Naive thymus-derived CD8-positive, alpha-beta T cell (primary cell): ENCODE measurements at regions not wholly inside any gene's neighbourhood (a gene's known extent, or its start where the extent isn't known, plus 50 kb on each side); places are given as distances from the start of the nearest gene placed in this dataset.
"Not testable (repeated sequence)": the region's sequence is repeated elsewhere in the genome, so short reads cannot be mapped to it uniquely, and the experiment has no call there.

Source experiments
- ATAC-seq, 2 donors: fragments of 150-1000 bp; cut with Tn5 transposase in 1 of 2; sonication (Bioruptor Pico), chemical (Tn5 transposase) in 1 of 2; 1 replicate in 1 of 2; 2 replicates in 1 of 2; pipeline ENCODE4 v1.10.0; 2021; ENCODE audit warnings: mild to moderate bottlenecking in 2 of 2, moderate library complexity in 2 of 2
- POLR2A ChIA-PET: fragments of 350-600 bp; sonication (Branson Sonifier 250); formaldehyde crosslinking; loops from one replicate; lab custom pipeline; 2021; ENCODE audit warnings: antibody characterized with exemption; lab: Charles Lee
- DNase-seq, 10 donors: peaks; one replicate each; pipeline versions ENCODE4 v3.0.0 to v3.0.0-alpha.2; 2020 to 2022
- H3K27ac Mint-ChIP-seq, 10 donors: one replicate each; pipeline ENCODE4 v1.8.0; 2020 to 2022; ENCODE audit warnings: mild to moderate bottlenecking in 10 of 10, mixed read lengths in 10 of 10, moderate library complexity in 4 of 10, inconsistent platforms in 1 of 10
- H3K27me3 Mint-ChIP-seq, 5 donors: one replicate each; pipeline ENCODE4 v1.8.0; 2021 to 2022; ENCODE audit warnings: mixed read lengths in 5 of 5
- H3K36me3 Mint-ChIP-seq, 3 donors: one replicate each; pipeline ENCODE4 v1.8.0; 2020 to 2022; ENCODE audit warnings: mixed read lengths in 3 of 3, mild to moderate bottlenecking in 2 of 3, inconsistent platforms in 1 of 3
- H3K4me1 Mint-ChIP-seq, 4 donors: one replicate each; pipeline ENCODE4 v1.8.0; 2021 to 2022; ENCODE audit warnings: mixed read lengths in 4 of 4
- H3K4me3 Mint-ChIP-seq, 10 donors: one replicate each; pipeline ENCODE4 v1.8.0; 2020 to 2022; ENCODE audit warnings: mild to moderate bottlenecking in 10 of 10, mixed read lengths in 10 of 10, moderate library complexity in 6 of 10, inconsistent platforms in 1 of 10
- H3K9me3 Mint-ChIP-seq, 9 donors: one replicate each; pipeline ENCODE4 v1.8.0; 2020 to 2022; ENCODE audit warnings: mixed read lengths in 9 of 9, mild to moderate bottlenecking in 3 of 9, inconsistent platforms in 1 of 9, moderate library complexity in 1 of 9

DNA sequence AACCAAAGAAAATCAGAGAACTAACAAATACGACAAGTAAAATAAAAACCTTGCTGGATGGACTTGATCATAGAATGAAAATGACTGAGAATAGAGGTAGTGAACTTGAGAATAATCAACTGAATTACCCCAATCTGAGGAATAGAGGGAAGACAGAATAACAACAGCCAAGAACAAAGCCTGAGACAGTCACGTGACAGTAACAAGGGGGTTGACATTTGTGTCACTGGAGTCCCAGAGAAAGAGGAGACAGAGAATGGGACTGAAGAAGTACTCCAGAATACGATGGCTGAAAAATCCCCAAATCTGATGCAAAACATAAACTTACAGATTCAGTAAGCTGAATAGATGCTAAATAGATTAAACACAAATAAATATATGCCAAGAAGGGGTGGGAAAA is 248.5 kb upstream of the HDAC4 start:
- POLR2A ChIA-PET = no interaction called here
- no peak overlapping the region for H3K4me3 Mint-ChIP-seq

DNA sequence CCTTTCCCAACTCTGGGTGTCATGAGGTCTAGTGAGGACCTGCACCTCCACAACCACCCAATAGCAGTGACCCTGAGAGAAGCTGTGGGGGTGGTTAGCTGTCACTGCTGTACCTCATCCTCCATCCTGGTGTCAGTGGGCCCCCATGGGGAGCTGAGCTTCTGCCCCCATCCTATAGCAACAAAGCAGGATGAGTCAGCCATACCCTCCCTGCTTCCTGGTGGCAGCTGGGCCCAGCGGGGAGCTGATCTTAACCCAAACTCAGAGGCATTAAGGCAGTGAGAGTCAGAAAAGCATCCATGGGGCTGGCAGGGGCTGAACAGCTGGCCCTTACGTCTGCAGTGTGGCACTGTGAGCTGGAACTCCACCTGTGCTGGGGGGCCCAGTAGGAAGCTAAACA is 247.8 kb upstream of the HDAC4 start:
- Mint-ChIP-seq H3K9me3 (peaks cover 0 to 17% (median 6%) of the 10 kb centered on the region in 9 donors), H3K27me3 (peaks cover 0 to 17% (median 5%) of the 10 kb centered on the region in 5 donors), H3K36me3 (peaks cover 0 to 6% (median 0%) of the 10 kb centered on the region in 3 donors), H3K4me3 (no peak overlapping the region), H3K27ac (peak overlapping the region in 1 of 10 donors; percentile 41), H3K4me1 (peaks cover 0 to 3% (median under 1%) of the 10 kb centered on the region in 4 donors)
- ATAC-seq (no peak), DNase-seq (no peak)
- POLR2A ChIA-PET = no interaction called here

More for the DNA sequence above, 248.5 kb upstream of the HDAC4 start:
- H3K36me3 Mint-ChIP-seq = peaks cover 0 to 6% (median 0%) of the 10 kb centered on the region in 3 donors
- peaks cover 0 to 17% (median 5%) of the 10 kb centered on the region in 5 donors for H3K27me3 Mint-ChIP-seq
- peaks cover 0 to 3% (median under 1%) of the 10 kb centered on the region in 4 donors for H3K4me1 Mint-ChIP-seq
- ATAC-seq = no peak
- H3K9me3 Mint-ChIP-seq = peaks cover 0 to 17% (median 6%) of the 10 kb centered on the region in 9 donors
- no peak for DNase-seq
- H3K27ac Mint-ChIP-seq = no peak overlapping the region

GRCh38 chr2:239647052-239647819 is 246.4 kb upstream of the HDAC4 start:
- H3K27ac Mint-ChIP-seq = peak overlapping the region in 1 of 10 donors; percentile 7
- H3K4me3 Mint-ChIP-seq = no peak overlapping the region
- H3K27me3 Mint-ChIP-seq = peaks cover 0 to 17% (median 5%) of the 10 kb centered on the region in 5 donors
- H3K36me3 Mint-ChIP-seq = peaks cover 0 to 6% (median 0%) of the 10 kb centered on the region in 3 donors
- H3K4me1 Mint-ChIP-seq = peaks cover 0 to 3% (median under 1%) of the 10 kb centered on the region in 4 donors
- POLR2A ChIA-PET = no interaction called here
- H3K9me3 Mint-ChIP-seq = peaks cover 0 to 17% (median 6%) of the 10 kb centered on the region in 9 donors
- ATAC-seq (no peak), DNase-seq (no peak)

GRCh38 chr2:239646184-239646583 is 245.4 kb upstream of the HDAC4 start:
- ATAC-seq (no peak), DNase-seq (no peak)
- Mint-ChIP-seq H3K9me3 (peaks cover 0 to 17% (median 6%) of the 10 kb centered on the region in 9 donors), H3K4me1 (peaks cover 0 to 3% (median under 1%) of the 10 kb centered on the region in 4 donors), H3K4me3 (no peak overlapping the region), H3K27ac (no peak overlapping the region), H3K36me3 (peaks cover 0 to 6% (median 0%) of the 10 kb centered on the region in 3 donors), H3K27me3 (peaks cover 0 to 17% (median 5%) of the 10 kb centered on the region in 5 donors)
- POLR2A ChIA-PET = no interaction called here

DNA sequence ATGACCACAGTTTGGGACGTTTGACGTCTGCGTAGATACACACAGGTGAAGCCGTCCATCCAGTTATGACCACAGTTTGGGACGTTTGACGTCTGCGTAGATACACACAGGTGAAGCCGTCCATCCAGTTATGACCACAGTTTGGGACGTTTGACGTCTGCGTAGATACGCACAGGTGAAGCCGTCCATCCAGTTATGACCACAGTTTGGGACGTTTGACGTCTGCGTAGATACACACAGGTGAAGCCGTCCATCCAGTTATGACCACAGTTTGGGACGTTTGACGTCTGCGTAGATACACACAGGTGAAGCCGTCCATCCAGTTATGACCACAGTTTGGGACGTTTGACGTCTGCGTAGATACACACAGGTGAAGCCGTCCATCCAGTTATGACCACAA is 243.8 kb upstream of the HDAC4 start:
- POLR2A ChIA-PET, DNase-seq, H3K4me3 Mint-ChIP-seq, ATAC-seq, H3K36me3 Mint-ChIP-seq, H3K4me1 Mint-ChIP-seq, H3K27ac Mint-ChIP-seq: not testable (repeated sequence)
- peaks cover 0 to 16% (median 6%) of the 10 kb centered on the region in 9 donors for H3K9me3 Mint-ChIP-seq
- peaks cover 0 to 17% (median 5%) of the 10 kb centered on the region in 5 donors for H3K27me3 Mint-ChIP-seq

DNA sequence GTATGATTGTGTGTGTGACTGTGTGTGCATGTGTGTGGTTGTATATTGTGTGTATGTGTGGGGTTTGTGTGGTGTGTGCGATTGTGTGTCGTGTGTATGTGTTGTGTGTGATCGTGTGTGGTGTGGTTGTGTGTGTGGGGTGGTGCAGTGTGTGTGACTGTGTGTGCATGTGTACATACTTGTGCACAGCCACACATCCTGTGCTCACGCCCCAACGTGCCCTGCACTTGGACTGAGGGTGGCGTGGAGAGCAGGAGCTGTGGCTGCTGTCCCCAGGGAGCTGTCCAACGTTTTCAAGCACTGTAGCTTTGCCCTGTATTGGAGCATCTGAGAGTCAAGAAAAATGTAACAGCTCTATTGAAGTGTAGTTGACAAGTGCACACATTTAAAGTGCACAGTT is 243.2 kb upstream of the HDAC4 start:
- POLR2A ChIA-PET = no interaction called here
- H3K4me3 Mint-ChIP-seq = no peak overlapping the region
- peaks cover 0 to 10% (median 2%) of the 10 kb centered on the region in 9 donors for H3K9me3 Mint-ChIP-seq
- peaks cover 0 to under 1% (median 0%) of the 10 kb centered on the region in 3 donors for H3K36me3 Mint-ChIP-seq
- H3K27ac Mint-ChIP-seq = no peak overlapping the region
- peaks cover 0 to 12% (median 4%) of the 10 kb centered on the region in 5 donors for H3K27me3 Mint-ChIP-seq
- ATAC-seq (peak in 1 of 2 donors; percentile 47), DNase-seq (peak in 2 of 10 donors; percentile 7 to 18)
- peaks cover 0 to 3% (median under 1%) of the 10 kb centered on the region in 4 donors for H3K4me1 Mint-ChIP-seq

GRCh38 chr2:239642406-239643004 is 241.7 kb upstream of the HDAC4 start:
- Mint-ChIP-seq H3K4me3 (no peak overlapping the region), H3K27me3 (peaks cover 0 to 7% (median 3%) of the 10 kb centered on the region in 5 donors), H3K27ac (no peak overlapping the region), H3K9me3 (peaks cover 0 to 2% (median 0%) of the 10 kb centered on the region in 9 donors), H3K36me3 (no peaks in the 10 kb centered on the region), H3K4me1 (peaks cover 0 to 3% (median under 1%) of the 10 kb centered on the region in 4 donors)
- ATAC-seq (no peak), DNase-seq (no peak)
- POLR2A ChIA-PET = no interaction called here

DNA sequence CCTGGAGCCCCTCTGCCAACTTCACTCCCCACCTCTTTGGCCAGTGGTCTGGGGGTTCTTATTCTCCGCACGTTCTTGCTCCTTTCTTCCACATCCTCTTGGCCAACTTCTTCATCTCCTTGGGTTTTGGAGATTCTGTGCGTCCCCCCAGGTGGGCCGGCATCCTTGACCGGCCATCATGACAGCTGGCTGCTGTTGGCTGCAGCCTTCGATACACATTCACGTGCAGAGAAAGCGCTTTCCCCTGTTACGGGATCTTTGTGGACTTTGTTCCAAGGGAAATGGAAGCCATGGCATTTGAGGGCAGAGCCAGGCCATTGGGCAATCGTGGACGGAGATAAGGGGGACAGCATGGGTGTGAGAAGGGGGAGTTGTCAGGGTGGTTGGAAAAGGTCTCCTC is 241.1 kb upstream of the HDAC4 start:
- H3K4me1 Mint-ChIP-seq, H3K27me3 Mint-ChIP-seq, H3K4me3 Mint-ChIP-seq, H3K36me3 Mint-ChIP-seq, POLR2A ChIA-PET, H3K9me3 Mint-ChIP-seq, ATAC-seq, H3K27ac Mint-ChIP-seq, DNase-seq: not testable (repeated sequence)

- H3K27me3 Mint-ChIP-seq = peaks cover 0 to 4% (median 2%) of the 10 kb centered on the region in 5 donors
- no peak for DNase-seq
- peaks cover 0 to 6% (median 0%) of the 10 kb centered on the region in 3 donors for H3K36me3 Mint-ChIP-seq
- H3K4me3 Mint-ChIP-seq = no peak overlapping the region
- POLR2A ChIA-PET = no interaction called here
- H3K4me1 Mint-ChIP-seq = peaks cover 0 to 2% (median 0%) of the 10 kb centered on the region in 4 donors
- no peak for ATAC-seq
- peaks cover 0 to 9% (median 0%) of the 10 kb centered on the region in 9 donors for H3K9me3 Mint-ChIP-seq
- H3K27ac Mint-ChIP-seq = no peak overlapping the region
These were observed 240.1 kb upstream of the HDAC4 start for GRCh38 chr2:239640676-239641578.

- DNase-seq = no peak
- H3K27me3 Mint-ChIP-seq = peaks cover 0 to 3% (median 2%) of the 10 kb centered on the region in 5 donors
- peaks cover 0 to 6% (median 0%) of the 10 kb centered on the region in 3 donors for H3K36me3 Mint-ChIP-seq
- POLR2A ChIA-PET = no interaction called here
- ATAC-seq = no peak
- H3K4me3 Mint-ChIP-seq = no peak overlapping the region
- H3K4me1 Mint-ChIP-seq = peaks cover 0 to 2% (median 0%) of the 10 kb centered on the region in 4 donors
- peaks cover 0 to 9% (median 0%) of the 10 kb centered on the region in 9 donors for H3K9me3 Mint-ChIP-seq
- H3K27ac Mint-ChIP-seq = no peak overlapping the region
These were observed 239.4 kb upstream of the HDAC4 start for GRCh38 chr2:239640210-239640609.

DNA sequence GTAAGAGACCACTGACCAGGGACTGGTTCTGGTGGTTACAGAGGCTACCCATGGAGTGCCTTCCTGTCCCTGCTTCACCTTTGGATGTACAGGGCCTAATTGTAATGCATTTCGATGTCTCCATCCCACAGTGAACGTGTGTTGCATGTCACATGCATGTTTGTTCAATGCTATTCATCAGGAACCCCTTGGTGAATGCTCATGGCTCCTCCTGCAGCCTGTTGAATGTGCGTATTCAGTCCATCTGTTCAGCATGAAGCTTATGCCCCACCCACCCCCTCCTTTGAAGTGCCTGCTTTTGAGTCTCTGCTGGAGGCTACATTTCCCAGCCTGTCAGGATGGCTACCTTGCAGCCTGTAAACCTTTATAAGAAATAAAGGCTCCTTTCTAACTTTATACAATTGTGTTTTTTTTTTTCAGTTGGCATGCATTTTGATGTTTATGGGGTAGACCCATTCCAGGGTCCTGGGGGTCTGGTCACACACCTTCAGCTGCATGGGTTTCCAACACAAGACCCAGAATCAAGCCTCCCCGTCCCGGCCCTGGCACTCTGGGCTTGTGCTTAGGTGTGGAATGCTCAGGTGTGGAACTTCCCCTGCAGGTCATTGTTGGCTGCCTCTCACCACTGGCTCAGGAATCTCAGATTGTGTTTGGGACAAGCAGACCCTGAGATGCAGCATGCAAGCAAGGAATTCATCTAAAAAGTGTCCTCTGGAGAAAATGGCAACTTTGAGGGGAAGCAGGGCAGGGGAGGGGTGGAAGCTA is 238.8 kb upstream of the HDAC4 start:
- DNase-seq (no peak), ATAC-seq (no peak)
- no peaks in the 10 kb centered on the region for H3K4me1 Mint-ChIP-seq
- H3K36me3 Mint-ChIP-seq = peaks cover 0 to 6% (median 0%) of the 10 kb centered on the region in 3 donors
- H3K27ac Mint-ChIP-seq = peak overlapping the region in 1 of 10 donors; percentile 37
- POLR2A ChIA-PET = no interaction called here
- H3K4me3 Mint-ChIP-seq = no peak overlapping the region
- peaks cover 0 to 1% (median 0%) of the 10 kb centered on the region in 5 donors for H3K27me3 Mint-ChIP-seq
- peaks cover 0 to 9% (median 0%) of the 10 kb centered on the region in 9 donors for H3K9me3 Mint-ChIP-seq
